ENCODE measurements at regions not wholly inside any gene's neighbourhood (a gene's known extent, or its start where the extent isn't known, plus 50 kb on each side); places are given as distances from the start of the nearest gene placed in this dataset.

DNA sequence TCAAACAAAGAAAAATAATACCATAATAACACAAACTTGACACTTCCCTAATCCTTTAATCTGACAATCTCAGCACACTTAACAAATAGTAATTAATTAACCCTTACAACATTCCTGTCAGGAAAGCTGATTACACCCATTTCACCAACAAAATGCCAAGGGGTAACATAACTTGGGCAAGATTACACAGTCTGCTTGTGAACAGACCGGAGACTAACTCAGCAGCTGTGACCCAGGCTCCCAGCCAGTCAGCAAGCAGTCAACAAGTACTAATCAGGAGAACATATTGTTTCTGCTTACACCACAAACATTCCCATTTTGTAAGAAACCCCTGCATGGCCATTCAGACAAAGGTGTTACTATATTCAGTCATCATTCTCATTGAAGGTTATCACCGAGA lies 592.5 kb upstream of the FLRT2 start:
- TF ChIP-seq, protein P1, sequence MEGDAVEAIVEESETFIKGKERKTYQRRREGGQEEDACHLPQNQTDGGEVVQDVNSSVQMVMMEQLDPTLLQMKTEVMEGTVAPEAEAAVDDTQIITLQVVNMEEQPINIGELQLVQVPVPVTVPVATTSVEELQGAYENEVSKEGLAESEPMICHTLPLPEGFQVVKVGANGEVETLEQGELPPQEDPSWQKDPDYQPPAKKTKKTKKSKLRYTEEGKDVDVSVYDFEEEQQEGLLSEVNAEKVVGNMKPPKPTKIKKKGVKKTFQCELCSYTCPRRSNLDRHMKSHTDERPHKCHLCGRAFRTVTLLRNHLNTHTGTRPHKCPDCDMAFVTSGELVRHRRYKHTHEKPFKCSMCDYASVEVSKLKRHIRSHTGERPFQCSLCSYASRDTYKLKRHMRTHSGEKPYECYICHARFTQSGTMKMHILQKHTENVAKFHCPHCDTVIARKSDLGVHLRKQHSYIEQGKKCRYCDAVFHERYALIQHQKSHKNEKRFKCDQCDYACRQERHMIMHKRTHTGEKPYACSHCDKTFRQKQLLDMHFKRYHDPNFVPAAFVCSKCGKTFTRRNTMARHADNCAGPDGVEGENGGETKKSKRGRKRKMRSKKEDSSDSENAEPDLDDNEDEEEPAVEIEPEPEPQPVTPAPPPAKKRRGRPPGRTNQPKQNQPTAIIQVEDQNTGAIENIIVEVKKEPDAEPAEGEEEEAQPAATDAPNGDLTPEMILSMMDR (IDR thresholded peaks at IDR 0.05): no peak
- TF ChIP-seq POLR2AphosphoS5 (IDR thresholded peaks at IDR 0.05): no peak
- TF ChIP-seq POLR2A (IDR thresholded peaks at IDR 0.05): no peak

Data from prostate gland (tissue), 2 donors.